ENCODE measurements at regions not wholly inside any gene's neighbourhood (a gene's known extent, or its start where the extent isn't known, plus 50 kb on each side); places are given as distances from the start of the nearest gene placed in this dataset.

DNA sequence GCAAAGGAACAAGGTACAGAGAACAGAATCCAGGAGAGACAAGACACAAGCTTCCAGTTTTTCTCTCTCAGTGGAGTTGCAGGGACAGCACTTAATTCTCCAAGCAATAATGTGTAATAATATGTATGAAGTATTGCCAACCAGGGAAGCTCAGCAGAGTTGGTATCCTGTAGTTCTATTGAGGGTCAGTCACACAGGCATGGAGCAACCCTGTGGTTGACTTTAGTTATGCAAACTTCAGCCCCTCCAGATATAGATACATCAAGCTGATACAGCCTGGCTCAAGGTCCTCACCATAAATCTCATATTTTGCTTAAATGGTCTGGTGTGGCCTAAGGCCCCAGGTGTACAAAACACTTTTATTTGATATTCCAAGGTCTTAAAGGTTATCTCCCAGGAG lies 248.6 kb upstream of the EPHA5 start:
- no peak for DNase-seq (ENCODE audit: low read depth in 2 of 2)

GRCh38 chr4:65918212-65918611 lies 247.9 kb upstream of the EPHA5 start:
- DNase-seq (ENCODE audit: low read depth in 2 of 2) = no peak

DNA sequence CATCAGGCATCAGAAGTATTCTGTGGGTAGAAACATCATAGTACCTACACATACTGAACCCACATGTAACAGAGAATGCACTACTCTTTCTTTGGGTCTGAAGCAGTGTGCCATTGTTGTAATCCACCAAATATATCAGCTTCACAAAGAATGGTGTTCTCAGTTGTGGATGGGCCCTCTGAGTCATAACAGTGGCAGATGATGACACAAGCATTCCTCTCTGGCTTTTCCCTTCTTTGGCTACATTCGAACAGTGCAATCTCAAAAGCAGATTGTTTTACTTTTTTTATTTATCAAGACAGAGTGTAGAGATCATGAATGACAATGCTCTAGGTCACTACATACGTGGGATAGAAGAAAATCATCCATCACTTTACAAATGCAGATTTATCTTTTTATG lies 247.2 kb upstream of the EPHA5 start:
- no peak for DNase-seq (ENCODE audit: low read depth in 2 of 2)

DNA sequence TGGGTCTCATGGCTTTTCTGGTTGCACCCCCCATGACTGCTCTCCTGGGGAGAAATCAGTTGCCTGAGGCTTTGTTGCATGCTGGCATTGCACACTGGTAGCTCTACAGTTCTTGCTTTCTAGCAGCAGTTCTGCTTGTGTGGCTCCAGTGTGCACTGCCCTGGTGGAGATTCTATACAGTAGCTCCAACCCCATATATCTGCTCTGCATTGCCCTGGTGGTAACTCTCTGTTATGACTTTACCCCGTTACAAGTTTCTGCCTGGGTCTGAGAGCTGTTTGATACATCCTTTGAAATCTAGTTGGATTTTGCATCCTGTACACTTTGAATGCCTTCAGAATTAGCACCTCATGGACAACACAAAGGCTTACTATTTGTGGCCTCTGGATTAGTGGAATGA lies 241.4 kb upstream of the EPHA5 start:
- DNase-seq (ENCODE audit: low read depth in 2 of 2) = no peak

DNA sequence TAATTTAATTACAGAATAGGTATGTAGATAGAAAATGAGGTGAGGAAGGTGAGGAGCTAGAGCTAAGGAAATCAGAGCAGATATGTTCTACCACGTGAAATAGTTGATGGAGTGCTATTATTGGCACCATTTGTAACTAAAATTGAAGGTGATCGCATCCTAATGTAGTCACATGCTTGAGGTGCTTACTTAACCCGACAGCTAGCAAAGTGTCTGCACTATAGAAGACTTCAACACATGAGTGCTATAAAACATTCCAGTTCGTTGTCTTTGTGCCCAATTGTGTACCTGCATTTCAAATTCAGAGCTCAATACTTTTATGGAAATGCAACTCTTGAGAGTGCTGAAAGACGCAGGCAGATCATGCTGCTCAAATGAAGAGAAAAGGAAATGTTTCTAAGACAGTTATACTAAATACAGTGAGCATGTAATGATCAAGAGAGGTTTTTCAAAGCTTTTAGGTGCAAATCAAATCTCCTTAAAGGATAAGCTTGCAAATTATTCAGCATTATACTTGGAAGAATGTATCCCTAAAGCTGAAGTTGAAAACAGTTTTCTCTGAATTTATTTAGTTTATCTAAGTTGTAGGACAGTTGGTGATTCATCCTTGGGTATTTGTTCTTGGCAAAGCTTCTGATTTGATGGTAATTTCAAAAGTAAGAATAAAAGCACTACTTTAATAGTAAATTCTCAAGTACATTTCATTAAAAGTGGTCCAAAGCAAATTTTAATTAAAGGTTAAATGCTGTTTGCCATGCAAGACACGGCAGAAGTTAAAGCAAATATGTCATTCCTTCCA lies 223.9 kb upstream of the EPHA5 start:
- DNase-seq (ENCODE audit: low read depth in 2 of 2) = no peak

DNA sequence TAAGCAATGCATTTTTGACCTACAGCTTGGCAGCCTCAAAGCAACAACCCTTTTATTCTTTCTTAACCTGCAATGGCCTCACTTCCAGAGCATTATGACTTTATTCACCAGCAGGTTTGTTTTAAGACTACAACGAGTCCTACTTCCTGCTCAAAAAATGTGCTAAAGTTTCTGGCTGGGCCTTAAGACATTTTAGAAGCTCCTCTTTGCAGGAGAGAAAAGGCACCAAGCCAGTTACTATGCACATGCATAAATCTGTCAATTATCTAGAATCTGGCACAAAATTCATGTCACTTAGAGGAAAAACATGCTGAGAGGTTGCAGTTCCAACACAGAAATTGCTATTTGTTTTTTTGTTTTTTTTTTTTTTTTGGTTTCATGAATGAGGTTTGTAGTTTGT lies 223.0 kb upstream of the EPHA5 start:
- DNase-seq (ENCODE audit: low read depth in 2 of 2) = no peak

- DNase-seq (ENCODE audit: low read depth in 2 of 2) = no peak
These were observed 210.3 kb upstream of the EPHA5 start for GRCh38 chr4:65880594-65880993.

DNA sequence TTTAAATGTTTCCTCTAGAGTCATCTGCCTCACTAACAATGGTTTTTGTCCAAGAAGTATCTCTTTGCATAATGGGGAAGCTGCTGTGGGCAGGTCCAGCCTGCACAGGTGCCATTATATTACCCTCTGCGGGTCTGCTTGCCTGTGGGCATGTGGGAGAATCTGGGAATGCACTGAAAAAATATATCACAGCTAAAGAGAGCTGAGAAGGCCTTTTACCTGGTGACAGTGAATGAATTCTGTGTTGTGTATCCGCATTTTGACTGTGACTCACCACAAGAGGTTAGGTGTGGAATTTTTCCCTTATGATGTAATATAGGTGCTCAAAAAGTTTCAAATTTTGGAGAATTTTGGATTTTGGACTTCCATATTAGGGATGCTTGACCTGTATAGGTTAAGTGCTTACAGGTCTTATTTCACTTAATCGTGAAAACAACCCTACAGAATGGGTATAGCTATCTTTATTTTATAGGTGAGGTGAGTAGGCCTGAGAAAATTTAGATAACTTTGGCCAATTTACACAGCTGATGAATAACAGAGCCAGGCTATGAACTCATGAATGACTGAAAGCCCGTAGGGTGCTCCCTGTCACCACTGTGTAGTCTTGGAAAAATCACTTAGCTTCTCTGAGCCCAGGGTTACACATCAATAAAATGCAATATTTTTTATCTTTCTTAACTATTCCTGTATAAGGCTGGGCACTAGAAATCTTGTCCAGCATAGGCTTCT lies 198.0 kb upstream of the EPHA5 start:
- no peak for DNase-seq (ENCODE audit: low read depth in 2 of 2)

DNA sequence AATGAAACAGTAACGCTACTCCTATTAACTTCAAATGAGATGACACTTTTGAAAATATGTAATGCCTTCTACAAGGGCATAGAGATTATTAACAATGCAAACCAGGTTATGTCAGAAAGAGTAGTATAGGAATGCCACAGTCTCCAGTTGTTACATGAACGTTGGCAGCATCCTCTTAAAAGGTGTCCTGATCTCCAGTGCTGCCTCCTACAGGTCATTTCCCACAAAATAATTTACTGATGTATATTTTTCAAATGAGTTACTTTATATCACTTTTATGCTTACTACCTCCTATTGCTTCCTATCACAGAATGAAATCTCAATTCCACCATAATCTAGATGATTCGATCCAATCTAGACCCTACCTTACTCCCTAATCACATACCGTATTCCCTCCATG lies 195.2 kb upstream of the EPHA5 start:
- DNase-seq (ENCODE audit: low read depth in 2 of 2) = no peak

DNA sequence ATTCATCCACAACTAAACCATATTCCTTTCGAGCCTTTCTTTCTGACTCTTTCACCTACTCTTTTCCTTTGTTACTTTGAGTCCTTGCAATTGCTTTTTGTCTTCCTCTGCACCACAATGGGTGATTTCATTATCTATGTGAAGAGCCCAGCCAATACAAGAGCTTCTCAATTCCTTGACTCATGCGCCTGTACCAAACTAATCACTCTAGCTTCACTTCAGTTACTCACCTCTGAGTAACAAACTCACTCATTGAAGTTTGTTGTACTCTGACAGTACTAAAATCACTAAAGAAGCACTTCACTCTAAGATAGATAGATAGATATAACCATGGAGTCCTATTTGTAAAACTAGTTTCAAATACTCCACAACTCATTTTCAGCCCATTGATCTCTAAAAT lies 191.7 kb upstream of the EPHA5 start:
- DNase-seq (ENCODE audit: low read depth in 2 of 2) = no peak

DNA sequence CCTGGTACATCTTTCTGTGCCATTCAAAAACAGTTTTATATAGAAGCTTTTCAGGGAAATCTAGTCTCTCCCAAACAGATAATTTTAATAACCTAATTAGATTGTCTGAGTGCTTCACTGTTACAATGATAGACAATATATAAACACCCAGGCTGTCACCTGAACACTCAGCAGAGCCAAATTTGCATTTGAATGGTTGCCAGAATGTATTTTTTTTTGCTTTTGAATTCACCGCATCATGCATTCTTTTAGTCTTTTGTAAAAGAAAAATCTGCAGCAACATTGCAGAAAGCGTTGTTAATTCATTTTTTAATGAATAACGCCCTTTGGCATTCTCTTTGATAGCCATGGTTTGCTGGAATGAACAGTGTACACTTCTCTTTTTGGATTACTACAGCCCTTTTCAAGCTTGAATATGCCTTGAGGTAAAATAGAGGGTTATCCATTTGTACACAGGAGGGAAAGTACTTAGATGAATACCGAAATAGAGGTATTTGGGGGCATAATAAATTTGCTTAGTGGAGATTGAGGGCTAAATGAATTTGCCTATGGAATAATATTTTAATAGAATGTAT lies 175.0 kb upstream of the EPHA5 start:
- no peak for DNase-seq (ENCODE audit: low read depth in 2 of 2)

DNA sequence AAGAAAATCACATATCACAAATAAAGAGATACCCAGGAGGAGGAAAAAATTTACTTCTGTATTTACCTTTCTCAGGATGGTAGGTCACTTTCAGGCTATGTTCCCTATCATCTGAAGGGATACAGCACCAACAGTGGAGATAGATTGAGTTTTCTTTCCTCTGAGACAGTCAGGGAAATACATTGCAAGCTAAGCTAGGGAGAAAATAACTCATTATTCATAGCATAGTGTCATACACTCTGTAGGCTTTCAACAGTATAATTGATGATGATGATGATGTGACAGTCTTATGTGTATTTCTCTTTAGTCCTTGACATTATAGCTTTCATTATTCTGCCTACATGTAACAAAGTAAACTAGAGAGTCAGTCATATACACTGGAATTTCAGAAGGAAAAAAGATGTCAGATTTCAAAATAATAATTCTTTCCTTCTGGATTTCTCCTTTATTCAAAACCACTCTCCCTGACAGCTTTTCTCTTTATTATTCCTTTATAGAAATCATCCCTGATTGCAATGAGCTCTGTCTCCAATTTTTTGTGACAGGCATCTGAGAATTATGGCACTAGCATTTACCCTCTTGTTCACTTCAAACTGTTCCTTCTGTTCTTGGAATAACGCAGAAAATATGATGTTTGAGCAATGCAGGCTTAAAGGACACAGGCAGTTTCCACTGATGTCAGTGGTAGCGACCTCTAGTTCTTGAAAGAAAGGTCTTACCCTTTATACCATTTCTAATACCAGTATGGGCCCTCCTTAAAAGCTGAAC lies 169.1 kb upstream of the EPHA5 start:
- DNase-seq (ENCODE audit: low read depth in 2 of 2) = no peak

- no peak for DNase-seq (ENCODE audit: low read depth in 2 of 2)
These were observed 164.4 kb upstream of the EPHA5 start for GRCh38 chr4:65834707-65835106.

DNA sequence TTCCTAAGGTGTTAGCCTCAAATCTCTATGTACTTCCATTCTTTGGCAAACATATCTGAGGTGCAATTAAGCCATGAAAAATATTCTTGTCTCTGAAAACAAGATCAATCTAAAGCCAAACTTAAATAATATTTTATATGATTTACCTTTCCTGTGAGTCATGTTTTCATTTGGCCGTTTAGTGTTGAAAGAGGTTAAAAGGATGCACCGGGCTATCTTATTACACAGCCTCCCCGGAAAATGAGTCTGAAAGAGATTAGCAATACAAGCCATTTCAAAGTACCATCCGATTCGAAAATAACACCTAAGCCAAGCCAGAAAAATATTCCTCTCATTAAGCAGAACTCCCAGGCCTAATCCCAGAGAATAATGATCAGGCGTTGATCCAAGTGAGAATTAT lies 161.5 kb upstream of the EPHA5 start:
- DNase-seq (ENCODE audit: low read depth in 2 of 2) = no peak

DNA sequence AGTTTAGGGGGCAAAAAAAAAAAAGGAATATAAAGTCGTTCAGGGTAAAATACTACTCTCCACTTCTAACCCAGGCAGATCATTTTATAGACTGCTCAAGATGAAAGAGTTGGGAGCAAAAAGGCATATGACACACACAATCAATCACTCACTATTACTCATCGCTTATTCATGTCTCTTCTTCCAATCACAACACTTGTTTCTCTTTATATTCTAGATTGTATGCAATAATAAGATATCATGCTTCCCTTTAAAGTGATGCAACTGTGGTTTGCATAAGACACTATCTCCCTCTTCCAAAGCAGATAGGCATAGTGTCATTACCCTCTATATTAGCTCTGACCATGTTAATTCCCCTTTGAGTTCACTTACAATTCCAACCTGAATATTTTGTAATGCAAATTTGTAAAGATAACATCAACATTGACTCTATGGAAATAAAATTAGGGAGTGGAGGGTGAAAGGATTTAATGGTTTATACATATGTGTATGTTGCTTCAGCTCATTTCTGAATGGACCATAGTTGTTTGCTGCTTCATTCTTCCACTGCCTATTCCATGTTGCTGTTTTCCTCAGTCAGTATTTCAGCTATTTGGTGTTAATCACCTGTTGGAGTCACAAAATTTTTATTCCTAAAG lies 154.9 kb upstream of the EPHA5 start:
- no peak for DNase-seq (ENCODE audit: low read depth in 2 of 2)

GRCh38 chr4:65819192-65819591 lies 148.9 kb upstream of the EPHA5 start:
- DNase-seq (ENCODE audit: low read depth in 2 of 2) = no peak

GRCh38 chr4:65805936-65806335 lies 135.6 kb upstream of the EPHA5 start:
- no peak for DNase-seq (ENCODE audit: low read depth in 2 of 2)

DNA sequence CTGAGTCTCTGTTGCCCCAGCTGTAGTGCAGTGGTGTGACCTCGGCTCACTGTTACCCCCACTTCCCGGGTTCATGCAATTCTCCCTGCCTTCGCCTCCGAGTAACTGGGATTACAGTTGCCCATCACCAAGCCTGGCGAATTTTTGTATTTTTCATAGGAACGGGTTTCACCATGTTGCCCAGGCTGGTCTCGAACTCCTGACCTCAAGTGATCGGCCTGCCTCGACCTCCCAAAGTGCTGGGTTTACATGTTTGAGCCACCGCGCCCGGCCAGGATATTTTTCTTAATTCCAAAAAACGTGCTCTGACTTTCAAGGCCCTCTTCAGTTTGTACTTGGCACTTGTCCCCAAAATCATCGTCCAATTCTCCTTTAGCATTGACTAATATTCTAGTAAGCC lies 129.2 kb upstream of the EPHA5 start:
- DNase-seq (ENCODE audit: low read depth in 2 of 2) = no peak

DNA sequence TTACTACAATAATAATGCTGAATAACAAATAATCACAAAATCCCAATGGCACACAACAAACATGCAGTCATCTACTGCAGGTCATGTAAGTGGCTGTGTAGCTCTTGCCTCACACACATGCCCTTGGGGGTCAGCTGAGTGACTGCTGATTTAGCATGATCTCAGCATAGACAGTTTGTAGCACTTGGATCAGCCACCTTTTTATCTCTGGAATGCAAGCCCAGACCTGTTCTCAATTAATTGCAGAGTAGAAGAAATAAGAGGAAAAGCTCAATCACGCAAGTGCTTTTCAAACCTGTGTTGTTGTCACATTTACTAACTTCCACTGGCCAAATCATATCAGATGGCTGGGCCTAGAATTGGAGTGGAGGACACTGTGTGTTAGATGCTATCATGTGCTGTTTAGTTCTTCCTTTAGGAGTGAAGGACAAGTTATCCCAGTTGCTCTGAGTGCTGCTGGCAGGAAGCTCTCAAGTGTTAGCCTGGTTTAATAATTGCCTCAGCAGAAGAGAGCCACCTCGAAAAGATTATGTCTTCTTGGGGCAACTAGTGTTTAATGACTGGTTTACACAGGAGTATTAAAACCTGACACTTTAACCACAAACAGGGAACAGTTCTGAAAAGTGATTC lies 128.3 kb upstream of the EPHA5 start:
- DNase-seq (ENCODE audit: low read depth in 2 of 2) = no peak

DNA sequence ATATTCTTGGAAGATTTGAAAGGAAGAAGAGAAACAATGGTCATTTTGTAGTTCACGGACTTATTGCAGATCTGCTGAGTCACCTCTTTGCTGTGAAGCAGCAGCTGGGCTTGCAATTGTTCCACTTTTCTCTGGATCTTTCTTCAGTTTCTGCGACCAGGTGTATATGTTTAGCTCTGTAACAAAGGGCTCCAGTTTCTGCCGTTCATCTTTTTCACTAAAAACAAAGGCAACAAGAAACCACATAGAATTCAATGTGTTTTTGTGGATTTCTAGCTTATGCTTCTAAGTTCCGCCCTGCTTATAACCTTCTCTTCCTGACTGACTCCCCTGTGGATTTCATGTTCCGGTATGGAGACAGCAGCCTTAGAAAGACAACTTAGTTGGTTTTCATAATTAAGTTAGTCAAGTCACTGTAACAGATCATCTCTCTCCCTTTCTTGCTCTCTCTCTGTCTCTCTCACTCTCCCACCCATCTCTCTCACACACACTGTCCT lies 121.6 kb upstream of the EPHA5 start:
- DNase-seq (ENCODE audit: low read depth in 2 of 2) = no peak

DNA sequence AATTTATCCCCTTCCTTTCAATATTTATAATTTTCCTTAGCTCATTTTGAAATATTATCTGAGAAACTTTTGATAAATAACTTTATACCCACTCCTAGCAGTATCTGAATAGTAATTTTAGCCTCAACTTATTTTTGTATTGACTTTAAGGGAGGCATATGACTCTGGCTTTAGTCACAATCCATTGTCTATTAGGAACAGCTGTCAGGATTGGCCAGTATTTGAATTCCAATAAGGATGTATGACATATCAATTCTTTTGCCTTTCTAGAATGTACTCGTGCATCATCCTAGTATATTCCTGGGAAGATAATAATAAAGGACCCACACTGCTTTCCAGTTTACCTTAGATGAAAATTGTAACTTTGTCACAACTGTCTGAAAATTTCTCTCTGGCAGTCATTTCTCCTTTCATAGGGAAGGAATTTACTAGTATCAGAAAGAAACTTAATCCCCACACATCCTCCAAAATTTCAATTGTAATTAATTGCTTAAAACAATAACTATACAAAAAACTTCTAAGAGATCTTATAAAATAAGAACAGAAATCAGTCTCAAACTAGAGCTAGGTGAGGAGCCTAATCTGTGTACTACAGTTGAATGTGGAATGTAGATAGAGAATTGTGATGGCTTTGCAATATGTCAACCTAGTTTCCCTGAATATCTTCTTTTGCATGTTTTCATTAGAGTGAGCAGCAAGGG lies 121.0 kb upstream of the EPHA5 start:
- DNase-seq (ENCODE audit: low read depth in 2 of 2) = no peak

Measured in stimulated activated CD8-positive, alpha-beta memory T cell treated with anti-CD3 and anti-CD28 coated beads, Interleukin-7, amount 100 ng/mL, for 1 hour (primary cell).